GM13976 (cell line): ENCODE measurements at regions not wholly inside any gene's neighbourhood (a gene's known extent, or its start where the extent isn't known, plus 50 kb on each side); places are given as distances from the start of the nearest gene placed in this dataset.

Experiments used
- DNase-seq: peaks from one replicate; pipeline ENCODE4 v3.0.0; 2012; ENCODE audit warnings: low spot score
- in situ Hi-C: fragments of 300-500 bp; cut with MboI; formaldehyde crosslinking; loops from one replicate; pipeline ENCODE4 v1.12.0; 2022; ENCODE audit warnings: low sequenced_read_pairs, mixed read lengths, inconsistent platforms; ENCODE audit not compliant: unreplicated experiment
- TF ChIP-seq, protein P1 (sequence below): IDR thresholded peaks from 2 replicates; pipeline ENCODE4 v1.5.1; 2012; ENCODE audit warnings: borderline replicate concordance, mild to moderate bottlenecking; ENCODE audit not compliant: insufficient read depth; ENCODE audit errors: extremely low read depth, missing control alignments, control extremely low read depth

DNA sequence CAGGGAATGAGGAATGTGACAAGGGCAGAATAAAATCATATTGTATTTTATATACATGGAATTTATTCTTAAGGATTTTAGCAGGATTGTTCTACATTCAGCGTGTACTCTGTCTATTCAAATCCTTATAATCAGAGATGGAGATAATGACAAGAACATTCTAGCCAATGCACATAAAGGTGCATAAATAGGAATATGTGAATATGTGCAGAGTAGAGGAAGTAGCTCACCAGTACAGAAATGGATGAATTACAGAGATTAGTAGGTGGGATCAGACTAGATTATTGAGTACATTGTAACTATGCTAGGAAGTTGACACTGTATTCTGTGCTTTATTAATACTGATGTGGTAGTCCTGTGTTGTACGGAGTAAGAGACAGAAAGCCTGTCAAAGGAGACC, 1308.8 kb downstream of the FAM181B start:
- no peak for DNase-seq
- TF ChIP-seq, protein P1, sequence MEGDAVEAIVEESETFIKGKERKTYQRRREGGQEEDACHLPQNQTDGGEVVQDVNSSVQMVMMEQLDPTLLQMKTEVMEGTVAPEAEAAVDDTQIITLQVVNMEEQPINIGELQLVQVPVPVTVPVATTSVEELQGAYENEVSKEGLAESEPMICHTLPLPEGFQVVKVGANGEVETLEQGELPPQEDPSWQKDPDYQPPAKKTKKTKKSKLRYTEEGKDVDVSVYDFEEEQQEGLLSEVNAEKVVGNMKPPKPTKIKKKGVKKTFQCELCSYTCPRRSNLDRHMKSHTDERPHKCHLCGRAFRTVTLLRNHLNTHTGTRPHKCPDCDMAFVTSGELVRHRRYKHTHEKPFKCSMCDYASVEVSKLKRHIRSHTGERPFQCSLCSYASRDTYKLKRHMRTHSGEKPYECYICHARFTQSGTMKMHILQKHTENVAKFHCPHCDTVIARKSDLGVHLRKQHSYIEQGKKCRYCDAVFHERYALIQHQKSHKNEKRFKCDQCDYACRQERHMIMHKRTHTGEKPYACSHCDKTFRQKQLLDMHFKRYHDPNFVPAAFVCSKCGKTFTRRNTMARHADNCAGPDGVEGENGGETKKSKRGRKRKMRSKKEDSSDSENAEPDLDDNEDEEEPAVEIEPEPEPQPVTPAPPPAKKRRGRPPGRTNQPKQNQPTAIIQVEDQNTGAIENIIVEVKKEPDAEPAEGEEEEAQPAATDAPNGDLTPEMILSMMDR: no peak
- in situ Hi-C loops: no loop called here

DNA sequence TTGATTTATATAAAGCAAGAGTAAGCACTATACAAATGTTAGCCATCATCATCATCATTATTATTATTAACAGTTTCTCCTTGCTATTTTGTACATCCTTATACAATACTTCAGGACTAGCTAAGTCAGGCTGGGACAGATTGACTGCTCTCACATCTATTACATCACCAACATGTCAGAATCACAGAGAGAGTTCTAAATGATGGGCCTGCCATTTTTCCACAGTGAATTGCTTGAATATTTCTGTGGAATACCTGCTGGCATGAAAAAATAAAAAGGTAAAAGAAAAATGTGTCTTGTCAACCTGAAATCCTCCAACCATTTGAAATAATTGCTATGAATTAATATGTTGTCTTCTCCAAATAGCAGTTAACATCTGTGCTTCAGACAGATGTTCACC, 1311.3 kb downstream of the FAM181B start:
- TF ChIP-seq, protein P1: no peak
- in situ Hi-C loops: no loop called here
- no peak for DNase-seq

DNA sequence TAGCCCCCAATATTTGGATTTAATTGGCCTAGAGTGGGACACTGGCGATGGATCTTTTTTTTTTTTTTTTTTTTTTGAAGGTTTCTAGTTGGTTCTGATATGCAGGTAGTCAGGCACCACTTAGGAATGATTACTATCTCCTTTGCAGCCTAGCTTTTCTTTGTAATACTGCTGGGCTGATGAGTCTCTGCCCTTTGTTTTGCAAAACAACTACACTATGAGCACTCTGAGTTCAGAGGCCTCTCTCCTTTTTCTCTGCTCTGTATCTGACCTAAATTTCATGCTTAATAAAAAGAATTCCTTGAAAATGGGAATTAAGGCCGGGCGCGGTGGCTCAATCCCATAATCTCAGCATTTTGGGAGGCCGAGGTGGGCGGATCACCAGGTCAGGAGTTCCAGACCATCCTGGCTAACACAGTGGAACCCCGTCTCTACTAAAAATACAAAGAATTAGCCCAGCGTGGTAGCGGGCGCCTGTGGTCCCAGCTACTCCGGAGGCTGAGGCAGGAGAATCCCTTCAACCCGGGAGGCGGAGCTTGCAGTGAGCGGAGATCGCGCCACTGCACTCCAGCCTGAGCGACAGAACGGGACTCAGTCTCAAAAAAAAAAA, 1312.3 kb downstream of the FAM181B start:
- TF ChIP-seq, protein P1: no peak
- DNase-seq: no peak
- in situ Hi-C loops: no loop called here

DNA sequence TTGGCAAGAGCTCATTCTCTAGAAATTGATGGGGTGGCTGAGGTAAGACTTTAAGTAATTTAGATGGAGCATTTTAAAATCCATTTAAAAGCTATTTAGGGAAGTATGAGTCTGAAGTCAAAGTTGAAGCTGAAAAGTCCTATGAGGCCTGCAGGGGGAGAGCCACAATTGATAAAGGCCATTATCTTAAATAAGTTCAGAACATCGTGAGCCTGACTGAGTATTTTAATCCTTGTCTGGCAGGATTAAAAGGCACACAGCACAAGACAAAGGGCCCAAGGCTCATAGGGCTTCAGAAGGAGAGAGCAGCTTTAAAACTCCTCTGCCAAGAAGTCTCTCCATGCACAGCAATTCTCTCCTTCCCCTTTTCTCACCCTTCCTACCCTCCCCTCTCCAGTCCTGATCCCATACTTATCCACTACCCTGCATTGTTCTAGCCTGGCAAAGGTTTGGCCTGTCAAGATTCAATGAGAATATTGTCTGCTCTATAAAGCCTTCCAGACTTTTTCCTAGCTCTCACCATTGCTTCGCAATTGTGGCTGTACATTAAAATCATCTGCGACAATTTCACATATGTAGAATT, 1312.9 kb downstream of the FAM181B start:
- TF ChIP-seq, protein P1: no peak
- no peak for DNase-seq
- in situ Hi-C loops: no loop called here

DNA sequence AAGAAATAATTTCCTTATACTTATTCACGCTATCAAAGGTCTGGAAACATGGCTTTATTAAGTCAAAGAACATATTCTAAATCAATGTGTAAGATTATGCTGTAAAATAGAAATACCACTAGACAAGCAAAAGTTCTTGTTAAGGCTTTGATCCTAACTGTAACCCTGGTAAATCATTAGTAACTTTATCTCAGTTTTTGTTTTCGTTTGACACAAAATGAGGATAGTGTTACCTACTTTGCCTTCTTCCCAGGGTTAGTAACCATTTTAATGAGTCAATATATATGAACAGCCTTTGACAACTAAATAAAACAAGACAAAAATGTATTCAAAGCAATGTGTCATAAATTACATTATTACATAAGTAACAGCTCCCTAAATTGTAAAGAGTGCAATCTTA, 1336.3 kb downstream of the FAM181B start:
- TF ChIP-seq, protein P1: no peak
- in situ Hi-C loops: no loop called here
- DNase-seq: no peak

DNA sequence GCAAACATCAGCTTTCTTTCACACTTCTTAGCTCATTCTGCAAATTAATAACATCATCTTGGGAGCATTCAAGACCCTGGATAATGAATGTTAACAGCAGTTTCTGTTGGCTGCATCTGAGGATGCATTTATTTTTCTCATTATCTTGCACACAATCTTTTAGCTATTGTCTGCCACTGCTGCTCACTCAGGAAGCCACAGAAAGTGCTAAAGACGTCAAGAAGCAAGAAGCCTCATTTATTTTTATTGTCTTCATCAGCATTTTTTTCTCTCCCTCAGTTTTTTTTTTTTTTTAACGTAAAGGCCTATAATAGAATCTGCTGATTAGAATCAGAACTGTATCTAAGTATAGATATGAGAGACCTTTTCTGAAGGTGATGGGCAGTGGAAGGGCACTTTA, 1339.4 kb downstream of the FAM181B start:
- in situ Hi-C loops: no loop called here
- TF ChIP-seq, protein P1: no peak
- no peak for DNase-seq
